SU-DHL-6 (cell line): ENCODE measurements at regions not wholly inside any gene's neighbourhood (a gene's known extent, or its start where the extent isn't known, plus 50 kb on each side); places are given as distances from the start of the nearest gene placed in this dataset.

Source experiments
- H2AFZ ChIP-seq: fragments of 200-600 bp; sonication (generic); 2 replicates; pipeline ENCODE4 v1.6.1; 2014; ENCODE audit warnings: low read depth, mild to moderate bottlenecking, moderate library complexity, mixed read lengths, antibody characterized with exemption, low read length; ENCODE audit not compliant: severe bottlenecking
- H3F3A ChIP-seq: fragments of 200-600 bp; shearing (Covaris generic); 2 replicates; pipeline ENCODE4 v1.6.0; 2016; ENCODE audit warnings: antibody characterized with exemption, mild to moderate bottlenecking; ENCODE audit not compliant: insufficient read depth
- H3K27ac ChIP-seq: fragments of 200-600 bp; sonication (generic); 2 replicates; pipeline ENCODE4 v1.5.1; 2016; ENCODE audit warnings: low read depth, mild to moderate bottlenecking, low read length, moderate library complexity, mixed read lengths
- H3K27me3 ChIP-seq: fragments of 200-600 bp; sonication (generic), shearing (Covaris generic); 2 replicates; pipeline ENCODE4 v1.6.0; 2014; ENCODE audit warnings: mild to moderate bottlenecking, low read length
- H3K36me3 ChIP-seq: fragments of 200-600 bp; sonication (generic); 2 replicates; pipeline ENCODE4 v1.6.1; 2014; ENCODE audit warnings: mild to moderate bottlenecking, low read length, mixed read lengths
- H3K4me2 ChIP-seq: fragments of 300-600, 200-600 bp; shearing (Covaris generic), sonication (generic); 2 replicates; pipeline ENCODE4 v1.6.0; 2014; ENCODE audit warnings: low read length, low read depth, mild to moderate bottlenecking; ENCODE audit not compliant: poor library complexity, severe bottlenecking
- H3K4me3 ChIP-seq: fragments of 200-600 bp; sonication (generic); 2 replicates; pipeline ENCODE4 v1.5.1; 2014; ENCODE audit warnings: antibody characterized with exemption, low read length, mild to moderate bottlenecking, mixed read lengths; ENCODE audit not compliant: insufficient read depth, poor library complexity, severe bottlenecking
- H3K79me2 ChIP-seq: fragments of 200-600 bp; sonication (generic); 2 replicates; pipeline ENCODE4 v1.6.1; 2014; ENCODE audit warnings: mild to moderate bottlenecking, low read length, moderate library complexity; ENCODE audit not compliant: insufficient read depth
- H3K9ac ChIP-seq: fragments of 200-600 bp; sonication (generic); 2 replicates; pipeline ENCODE4 v1.7.0; 2014; ENCODE audit warnings: mild to moderate bottlenecking, low read length
- H3K9me2 ChIP-seq: fragments of 200-600 bp; sonication (generic); replicated peaks from 2 replicates; pipeline ENCODE4 v1.6.1; 2014; ENCODE audit warnings: low read length; ENCODE audit not compliant: insufficient read depth
- H3K9me3 ChIP-seq: fragments of 200-600 bp; sonication (generic); 2 replicates; pipeline ENCODE4 v1.6.1; 2014; ENCODE audit warnings: low read length, mixed read lengths; ENCODE audit not compliant: insufficient read depth
- H4K20me1 ChIP-seq: fragments of 200-600 bp; sonication (generic); 2 replicates; pipeline ENCODE4 v1.6.1; 2014; ENCODE audit warnings: low read depth, mild to moderate bottlenecking, antibody characterized with exemption, low read length, moderate library complexity, mixed read lengths
- EZH2phosphoT487 ChIP-seq: fragments of 200-600 bp; sonication (generic), shearing (Covaris generic); conservative IDR thresholded peaks from 2 replicates; pipeline ENCODE4 v1.6.1; 2018; ENCODE audit warnings: mild to moderate bottlenecking, antibody characterized with exemption, low read length, moderate library complexity, mixed read lengths
- TF ChIP-seq, protein P1 (sequence below): fragments of 200-600 bp; sonication (generic); IDR thresholded peaks from one replicate; pipeline ENCODE4 v1.5.1; 2017; ENCODE audit warnings: antibody characterized with exemption, mild to moderate bottlenecking, low read length, moderate library complexity; ENCODE audit not compliant: insufficient read depth, poor library complexity, severe bottlenecking

DNA sequence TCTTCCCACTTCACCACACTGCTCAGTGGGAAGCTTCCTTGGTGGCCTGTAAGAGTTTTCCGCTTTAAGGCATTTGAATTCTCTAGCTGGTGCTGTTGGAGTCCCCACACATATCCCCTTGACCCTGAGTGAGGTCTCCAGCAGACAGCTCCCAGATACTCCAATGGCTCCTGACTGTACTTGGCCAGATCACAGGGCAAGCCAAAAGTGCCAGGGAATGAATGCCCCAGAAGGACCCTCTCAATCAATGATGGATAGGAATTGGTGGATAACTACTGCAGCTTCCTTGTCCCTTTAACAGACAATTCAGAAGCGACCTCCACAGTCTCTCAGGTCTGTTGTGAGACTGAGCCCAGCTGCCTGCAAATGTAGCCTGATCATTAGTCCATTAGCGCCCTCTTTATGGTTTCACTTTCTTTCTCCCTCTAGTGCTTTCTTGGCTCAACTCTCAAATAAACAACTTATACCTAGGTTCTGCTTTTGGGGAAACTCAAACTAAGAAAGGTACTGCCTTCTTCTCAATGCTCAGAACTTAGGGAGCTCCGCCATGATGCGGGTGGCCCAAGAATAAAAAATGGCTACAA, 283.0 kb downstream of the TCF7L2 start:
- H3K9me2 ChIP-seq = no peaks in the 10 kb centered on the region
- no peaks in the 10 kb centered on the region for H3K79me2 ChIP-seq
- no peak overlapping the region for H3K27ac ChIP-seq
- H4K20me1 ChIP-seq = no peaks in the 10 kb centered on the region
- H3K4me3 ChIP-seq = no peak overlapping the region
- no peak overlapping the region for H2AFZ ChIP-seq
- no peaks in the 10 kb centered on the region for H3K9me3 ChIP-seq
- no peak overlapping the region for H3K9ac ChIP-seq
- TF ChIP-seq, protein P1, sequence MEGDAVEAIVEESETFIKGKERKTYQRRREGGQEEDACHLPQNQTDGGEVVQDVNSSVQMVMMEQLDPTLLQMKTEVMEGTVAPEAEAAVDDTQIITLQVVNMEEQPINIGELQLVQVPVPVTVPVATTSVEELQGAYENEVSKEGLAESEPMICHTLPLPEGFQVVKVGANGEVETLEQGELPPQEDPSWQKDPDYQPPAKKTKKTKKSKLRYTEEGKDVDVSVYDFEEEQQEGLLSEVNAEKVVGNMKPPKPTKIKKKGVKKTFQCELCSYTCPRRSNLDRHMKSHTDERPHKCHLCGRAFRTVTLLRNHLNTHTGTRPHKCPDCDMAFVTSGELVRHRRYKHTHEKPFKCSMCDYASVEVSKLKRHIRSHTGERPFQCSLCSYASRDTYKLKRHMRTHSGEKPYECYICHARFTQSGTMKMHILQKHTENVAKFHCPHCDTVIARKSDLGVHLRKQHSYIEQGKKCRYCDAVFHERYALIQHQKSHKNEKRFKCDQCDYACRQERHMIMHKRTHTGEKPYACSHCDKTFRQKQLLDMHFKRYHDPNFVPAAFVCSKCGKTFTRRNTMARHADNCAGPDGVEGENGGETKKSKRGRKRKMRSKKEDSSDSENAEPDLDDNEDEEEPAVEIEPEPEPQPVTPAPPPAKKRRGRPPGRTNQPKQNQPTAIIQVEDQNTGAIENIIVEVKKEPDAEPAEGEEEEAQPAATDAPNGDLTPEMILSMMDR = no peak
- no peak for TF ChIP-seq EZH2phosphoT487
- H3K36me3 ChIP-seq = no peaks in the 10 kb centered on the region
- no peak overlapping the region for H3K4me2 ChIP-seq
- H3K27me3 ChIP-seq = no peaks in the 10 kb centered on the region
- no peaks in the 10 kb centered on the region for H3F3A ChIP-seq

DNA sequence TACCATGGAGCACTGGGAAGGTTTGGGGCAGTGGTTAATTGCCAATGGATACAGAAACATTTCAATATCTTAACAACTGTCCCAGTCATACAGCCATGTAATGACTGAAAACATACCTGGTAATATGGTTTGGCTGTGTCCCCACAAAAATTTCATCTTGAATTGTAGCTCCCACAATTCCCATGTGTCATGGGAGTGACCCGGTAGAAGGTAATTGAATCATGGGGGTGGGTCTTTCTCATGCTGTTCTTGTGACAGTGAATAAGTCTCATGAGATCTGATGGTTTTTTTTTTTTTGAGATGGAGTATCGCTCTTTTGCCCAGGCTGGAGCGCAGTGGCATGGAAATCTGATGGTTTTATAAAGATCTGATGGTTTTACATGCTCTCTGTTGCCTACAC, 284.4 kb downstream of the TCF7L2 start:
- Histone ChIP-seq H3K4me3 (no peak overlapping the region), H3K9me3 (no peaks in the 10 kb centered on the region), H3K27me3 (no peaks in the 10 kb centered on the region), H3K79me2 (no peaks in the 10 kb centered on the region), H3K4me2 (no peak overlapping the region), H3K9ac (no peak overlapping the region), H3K27ac (no peak overlapping the region), H2AFZ (no peak overlapping the region), H3K9me2 (no peaks in the 10 kb centered on the region), H4K20me1 (no peaks in the 10 kb centered on the region), H3F3A (no peaks in the 10 kb centered on the region), H3K36me3 (no peaks in the 10 kb centered on the region)
- TF ChIP-seq, protein P1 = no peak
- no peak for TF ChIP-seq EZH2phosphoT487

DNA sequence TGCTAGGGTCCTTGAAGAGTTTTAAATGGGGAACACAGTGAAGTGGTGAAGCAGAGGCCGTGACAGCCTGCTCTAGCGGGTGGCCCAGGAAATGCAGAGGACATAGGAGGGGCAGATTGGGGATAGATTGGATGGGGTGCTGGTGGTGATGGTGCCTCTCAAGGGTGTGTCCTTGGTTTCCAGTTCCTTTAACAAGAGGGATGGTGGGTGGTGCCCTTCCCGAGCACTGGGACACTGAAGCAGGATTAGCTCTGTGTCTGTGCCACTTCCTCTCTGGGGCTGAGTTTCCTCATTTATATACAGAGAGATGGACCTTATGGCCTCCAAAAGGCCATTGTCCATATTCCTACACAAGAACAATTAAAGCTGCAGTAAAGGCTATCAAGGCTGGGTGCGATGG, 285.5 kb downstream of the TCF7L2 start:
- TF ChIP-seq EZH2phosphoT487 = no peak
- TF ChIP-seq, protein P1 = no peak
- no peak overlapping the region for H3K9ac ChIP-seq
- H3K4me2 ChIP-seq = no peak overlapping the region
- H3K4me3 ChIP-seq = no peak overlapping the region
- no peaks in the 10 kb centered on the region for H3K79me2 ChIP-seq
- H3K9me2 ChIP-seq = no peaks in the 10 kb centered on the region
- H2AFZ ChIP-seq = no peak overlapping the region
- H4K20me1 ChIP-seq = no peaks in the 10 kb centered on the region
- no peaks in the 10 kb centered on the region for H3F3A ChIP-seq
- no peaks in the 10 kb centered on the region for H3K27me3 ChIP-seq
- no peaks in the 10 kb centered on the region for H3K36me3 ChIP-seq
- no peak overlapping the region for H3K27ac ChIP-seq
- no peaks in the 10 kb centered on the region for H3K9me3 ChIP-seq

DNA sequence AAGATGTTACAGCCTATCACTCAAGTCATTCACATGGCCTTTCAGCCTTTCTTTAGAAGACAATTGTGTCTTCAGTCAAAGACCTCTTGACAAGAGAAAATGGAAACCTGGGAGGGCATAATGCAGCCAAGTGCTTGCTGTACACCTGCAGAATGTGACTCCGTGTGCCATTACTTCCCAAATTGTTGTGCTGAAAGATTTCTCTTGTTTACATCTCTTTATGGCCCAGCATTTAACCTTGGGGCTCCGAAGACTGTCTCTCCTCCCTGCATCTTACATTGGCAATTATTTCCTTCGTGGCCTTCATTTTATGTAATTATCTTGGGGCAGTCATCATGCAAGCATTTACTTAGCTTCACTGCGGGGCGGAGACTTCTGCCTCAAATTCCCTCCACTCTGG, 287.0 kb downstream of the TCF7L2 start:
- Histone ChIP-seq H3K36me3 (no peaks in the 10 kb centered on the region), H3K4me3 (no peak overlapping the region)
- no peak for TF ChIP-seq EZH2phosphoT487
- TF ChIP-seq, protein P1 = no peak

More for the DNA sequence above, 287.0 kb downstream of the TCF7L2 start:
- Histone ChIP-seq H4K20me1 (no peaks in the 10 kb centered on the region), H3K27me3 (no peaks in the 10 kb centered on the region), H3K9ac (no peak overlapping the region), H3K9me2 (no peaks in the 10 kb centered on the region), H2AFZ (no peak overlapping the region), H3F3A (no peaks in the 10 kb centered on the region), H3K79me2 (no peaks in the 10 kb centered on the region), H3K4me2 (no peak overlapping the region), H3K9me3 (no peaks in the 10 kb centered on the region), H3K27ac (no peak overlapping the region)
